ENCODE measurements at regions not wholly inside any gene's neighbourhood (a gene's known extent, or its start where the extent isn't known, plus 50 kb on each side); places are given as distances from the start of the nearest gene placed in this dataset.

DNA sequence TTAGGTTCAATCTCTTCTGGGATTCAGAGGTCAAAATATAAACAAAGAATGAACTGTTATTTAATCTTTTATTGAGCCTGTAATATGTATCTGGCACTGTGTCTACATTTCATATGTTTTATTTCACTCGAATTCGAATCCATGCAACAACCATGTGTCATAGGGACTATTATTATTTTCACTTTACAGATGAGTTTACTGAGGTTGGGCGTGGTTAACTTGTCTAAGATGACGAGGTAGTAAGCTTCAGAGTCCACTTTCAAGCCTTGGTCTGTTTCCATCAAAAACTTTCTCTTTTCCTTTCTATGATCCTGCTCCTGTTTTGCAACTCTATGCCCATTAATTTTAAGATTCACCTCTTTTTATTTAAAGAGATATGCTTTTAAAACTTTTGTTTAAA is 55.2 kb upstream of the DMAC1 start:
- Mint-ChIP-seq H3K9me3 (no peaks in the 10 kb centered on the region), H3K27ac (no peak overlapping the region), H3K36me3 (ENCODE audit: low read depth) (peaks cover 1% of the 10 kb centered on the region), H3K4me1 (ENCODE audit: low read depth) (no peaks in the 10 kb centered on the region), H3K4me3 (no peak overlapping the region), H3K27me3 (ENCODE audit: insufficient read depth) (peaks cover 3% of the 10 kb centered on the region)
- intact Hi-C loops (cut with micrococcal nuclease): no loop called here
- no peak for DNase-seq (ENCODE audit: low spot score)
